ENCODE measurements at regions not wholly inside any gene's neighbourhood (a gene's known extent, or its start where the extent isn't known, plus 50 kb on each side); places are given as distances from the start of the nearest gene placed in this dataset.
"Not testable (repeated sequence)": the region's sequence is repeated elsewhere in the genome, so short reads cannot be mapped to it uniquely, and the experiment has no call there.

- in situ Hi-C loops (cut with HindIII; ENCODE audit: low pct_ligation_motif_present, low pct_unique_long_range_greater_than_20kb, low sequenced_read_pairs): no loop called here
- DNase-seq: peak; percentile 76
These were observed 292.9 kb downstream of the ZIC4 start for GRCh38 chr3:147113293-147114044.

- DNase-seq: no peak
- in situ Hi-C loops (cut with HindIII; ENCODE audit: low pct_ligation_motif_present, low pct_unique_long_range_greater_than_20kb, low sequenced_read_pairs): no loop called here
These were observed 307.3 kb downstream of the ZIC4 start for GRCh38 chr3:147099076-147099475.

GRCh38 chr3:147090461-147090860, 315.9 kb downstream of the ZIC4 start:
- in situ Hi-C loops (cut with HindIII; ENCODE audit: low pct_ligation_motif_present, low pct_unique_long_range_greater_than_20kb, low sequenced_read_pairs): no loop called here
- no peak for DNase-seq

- in situ Hi-C loops (cut with HindIII; ENCODE audit: low pct_ligation_motif_present, low pct_unique_long_range_greater_than_20kb, low sequenced_read_pairs): no loop called here
- no peak for DNase-seq
These were observed 317.1 kb downstream of the ZIC4 start for GRCh38 chr3:147089286-147089685.

- DNase-seq; in situ Hi-C loops (cut with HindIII; ENCODE audit: low pct_ligation_motif_present, low pct_unique_long_range_greater_than_20kb, low sequenced_read_pairs): not testable (repeated sequence)
These were observed 346.8 kb downstream of the ZIC4 start for GRCh38 chr3:147059500-147059899.

GRCh38 chr3:147049821-147050220, 356.5 kb downstream of the ZIC4 start:
- in situ Hi-C loops (cut with HindIII; ENCODE audit: low pct_ligation_motif_present, low pct_unique_long_range_greater_than_20kb, low sequenced_read_pairs): no loop called here
- no peak for DNase-seq

- no peak for DNase-seq
- in situ Hi-C loops (cut with HindIII; ENCODE audit: low pct_ligation_motif_present, low pct_unique_long_range_greater_than_20kb, low sequenced_read_pairs): no loop called here
These were observed 357.0 kb downstream of the ZIC4 start for GRCh38 chr3:147049305-147049704.

- DNase-seq: no peak
- in situ Hi-C loops (cut with HindIII; ENCODE audit: low pct_ligation_motif_present, low pct_unique_long_range_greater_than_20kb, low sequenced_read_pairs): no loop called here
These were observed 359.4 kb downstream of the ZIC4 start for GRCh38 chr3:147046916-147047315.

- in situ Hi-C loops (cut with HindIII; ENCODE audit: low pct_ligation_motif_present, low pct_unique_long_range_greater_than_20kb, low sequenced_read_pairs): no loop called here
- DNase-seq: no peak
These were observed 367.9 kb downstream of the ZIC4 start for GRCh38 chr3:147038481-147038880.

GRCh38 chr3:147034359-147034758, 372.0 kb downstream of the ZIC4 start:
- peak; percentile 4 for DNase-seq
- in situ Hi-C loops (cut with HindIII; ENCODE audit: low pct_ligation_motif_present, low pct_unique_long_range_greater_than_20kb, low sequenced_read_pairs): no loop called here

GRCh38 chr3:147030274-147030673, 376.1 kb downstream of the ZIC4 start:
- DNase-seq: no peak
- in situ Hi-C loops (cut with HindIII; ENCODE audit: low pct_ligation_motif_present, low pct_unique_long_range_greater_than_20kb, low sequenced_read_pairs): no loop called here

- in situ Hi-C loops (cut with HindIII; ENCODE audit: low pct_ligation_motif_present, low pct_unique_long_range_greater_than_20kb, low sequenced_read_pairs): no loop called here
- DNase-seq: no peak
These were observed 391.0 kb downstream of the ZIC4 start for GRCh38 chr3:147015334-147015733.

GRCh38 chr3:147008886-147009285, 397.5 kb downstream of the ZIC4 start:
- in situ Hi-C loops (cut with HindIII; ENCODE audit: low pct_ligation_motif_present, low pct_unique_long_range_greater_than_20kb, low sequenced_read_pairs): no loop called here
- DNase-seq: no peak

- in situ Hi-C loops (cut with HindIII; ENCODE audit: low pct_ligation_motif_present, low pct_unique_long_range_greater_than_20kb, low sequenced_read_pairs): no loop called here
- no peak for DNase-seq
These were observed 397.9 kb downstream of the ZIC4 start for GRCh38 chr3:147008458-147008857.

- in situ Hi-C loops (cut with HindIII; ENCODE audit: low pct_ligation_motif_present, low pct_unique_long_range_greater_than_20kb, low sequenced_read_pairs): no loop called here
- no peak for DNase-seq
These were observed 398.6 kb downstream of the ZIC4 start for GRCh38 chr3:147007736-147008245.

- in situ Hi-C loops (cut with HindIII; ENCODE audit: low pct_ligation_motif_present, low pct_unique_long_range_greater_than_20kb, low sequenced_read_pairs): no loop called here
- DNase-seq: no peak
These were observed 397.6 kb upstream of the PLSCR5 start for GRCh38 chr3:147002721-147003120.

- in situ Hi-C loops (cut with HindIII; ENCODE audit: low pct_ligation_motif_present, low pct_unique_long_range_greater_than_20kb, low sequenced_read_pairs): no loop called here
- no peak for DNase-seq
These were observed 395.1 kb upstream of the PLSCR5 start for GRCh38 chr3:147000274-147000673.

- no peak for DNase-seq
- in situ Hi-C loops (cut with HindIII; ENCODE audit: low pct_ligation_motif_present, low pct_unique_long_range_greater_than_20kb, low sequenced_read_pairs): no loop called here
These were observed 386.8 kb upstream of the PLSCR5 start for GRCh38 chr3:146991907-146992306.

GRCh38 chr3:146975476-146975875, 370.3 kb upstream of the PLSCR5 start:
- DNase-seq: no peak

GRCh38 chr3:146975032-146975431, 369.9 kb upstream of the PLSCR5 start:
- in situ Hi-C loops (cut with HindIII; ENCODE audit: low pct_ligation_motif_present, low pct_unique_long_range_greater_than_20kb, low sequenced_read_pairs): no loop called here

More at GRCh38 chr3:146975476-146975875, 370.3 kb upstream of the PLSCR5 start:
- in situ Hi-C loops (cut with HindIII; ENCODE audit: low pct_ligation_motif_present, low pct_unique_long_range_greater_than_20kb, low sequenced_read_pairs): no loop called here

More at GRCh38 chr3:146975032-146975431, 369.9 kb upstream of the PLSCR5 start:
- no peak for DNase-seq
